Gastrocnemius medialis (tissue), 4 donors: ENCODE measurements at regions not wholly inside any gene's neighbourhood (a gene's known extent, or its start where the extent isn't known, plus 50 kb on each side); places are given as distances from the start of the nearest gene placed in this dataset.

Experiments
- CTCF ChIP-seq, 5 experiments: fragments of 450-650 bp in 3 of 5; fragments of 200-600 bp in 2 of 5; sonication (generic) in 2 of 5; IDR thresholded peaks in 4 of 5; conservative IDR thresholded peaks in 1 of 5; 1 replicate in 4 of 5; 2 replicates in 1 of 5; pipeline ENCODE4 v1.5.1; 2016 to 2019; ENCODE audit warnings: antibody characterized with exemption in 5 of 5, mild to moderate bottlenecking in 3 of 5, moderate library complexity in 3 of 5
- POLR2A ChIP-seq, 2 donors: fragments of 450-650 bp; IDR thresholded peaks; one replicate each; pipeline ENCODE4 v1.6.1; 2017; ENCODE audit warnings: antibody characterized with exemption in 2 of 2, mild to moderate bottlenecking in 2 of 2, moderate library complexity in 2 of 2

GRCh38 chrX:26008691-26009090 lies 129.5 kb upstream of the MAGEB18 start:
- TF ChIP-seq CTCF (IDR thresholded peaks at IDR 0.05 in 4 of 5, conservative IDR thresholded peaks at IDR 0.05 in 1 of 5) (no peak), POLR2A (IDR thresholded peaks at IDR 0.05) (no peak)
